ENCODE measurements at regions not wholly inside any gene's neighbourhood (a gene's known extent, or its start where the extent isn't known, plus 50 kb on each side); places are given as distances from the start of the nearest gene placed in this dataset.

DNA sequence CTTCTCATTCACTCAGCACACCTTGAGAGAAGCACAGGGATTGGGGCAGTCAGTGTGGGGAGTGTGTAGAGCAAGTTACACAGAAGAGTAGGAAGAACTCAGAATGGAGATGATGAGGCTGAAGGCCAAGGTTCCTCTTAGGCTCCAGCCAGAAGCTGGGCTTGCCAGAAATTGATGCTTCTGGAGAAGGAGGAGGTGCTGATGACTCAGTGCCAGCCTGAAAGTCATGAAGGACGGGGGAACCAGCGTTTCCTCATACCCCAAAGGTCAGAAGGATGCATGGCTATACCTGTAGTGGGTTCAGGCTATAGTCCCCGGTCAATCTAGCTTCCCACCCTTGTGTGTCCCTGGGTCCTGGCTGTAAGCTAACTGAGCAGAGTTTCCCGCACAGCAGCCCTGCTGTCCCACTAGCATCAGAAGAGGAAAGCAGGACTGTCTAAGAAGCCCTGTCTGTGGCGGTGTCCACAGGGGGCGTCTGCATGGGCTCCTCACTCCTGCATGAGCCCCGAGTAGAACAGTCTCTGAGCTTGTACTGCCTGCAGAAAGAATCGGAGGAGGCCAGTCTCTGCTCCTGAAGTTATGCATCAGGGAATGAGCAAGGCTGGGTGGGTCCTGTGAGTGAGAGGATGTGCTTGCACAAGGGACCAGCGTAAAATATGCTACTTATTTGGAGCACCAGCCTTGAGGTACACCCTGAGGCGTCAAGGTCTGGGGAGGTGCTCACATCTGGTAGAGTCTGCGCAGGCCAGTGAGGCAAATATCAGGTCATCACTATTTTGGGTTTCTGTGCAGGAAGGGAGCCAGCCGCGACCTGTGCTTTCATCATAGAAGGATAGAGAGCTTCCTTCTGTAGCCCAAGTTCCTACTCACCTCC, 148.5 kb downstream of the MRPL14 start:
- no peak for TF ChIP-seq ISL1 (CRISPR knock-in tag; IDR thresholded peaks at IDR 0.05)
- TF ChIP-seq ZNF565 (CRISPR knock-in tag; conservative IDR thresholded peaks at IDR 0.05; ENCODE audit: low read depth): no peak
- TF ChIP-seq SNAI2 (CRISPR knock-in tag; IDR thresholded peaks at IDR 0.05): no peak
- TF ChIP-seq CSDC2 (CRISPR knock-in tag; IDR thresholded peaks at IDR 0.05): no peak
- TF ChIP-seq TOX (CRISPR knock-in tag; IDR thresholded peaks at IDR 0.05; ENCODE audit: borderline replicate concordance): no peak
- TF ChIP-seq, protein P1, sequence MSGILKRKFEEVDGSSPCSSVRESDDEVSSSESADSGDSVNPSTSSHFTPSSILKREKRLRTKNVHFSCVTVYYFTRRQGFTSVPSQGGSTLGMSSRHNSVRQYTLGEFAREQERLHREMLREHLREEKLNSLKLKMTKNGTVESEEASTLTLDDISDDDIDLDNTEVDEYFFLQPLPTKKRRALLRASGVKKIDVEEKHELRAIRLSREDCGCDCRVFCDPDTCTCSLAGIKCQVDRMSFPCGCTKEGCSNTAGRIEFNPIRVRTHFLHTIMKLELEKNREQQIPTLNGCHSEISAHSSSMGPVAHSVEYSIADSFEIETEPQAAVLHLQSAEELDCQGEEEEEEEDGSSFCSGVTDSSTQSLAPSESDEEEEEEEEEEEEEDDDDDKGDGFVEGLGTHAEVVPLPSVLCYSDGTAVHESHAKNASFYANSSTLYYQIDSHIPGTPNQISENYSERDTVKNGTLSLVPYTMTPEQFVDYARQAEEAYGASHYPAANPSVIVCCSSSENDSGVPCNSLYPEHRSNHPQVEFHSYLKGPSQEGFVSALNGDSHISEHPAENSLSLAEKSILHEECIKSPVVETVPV (CRISPR knock-in tag; IDR thresholded peaks at IDR 0.05): no peak
- no peak for TF ChIP-seq ZFP30 (CRISPR knock-in tag; IDR thresholded peaks at IDR 0.05)
- no peak for TF ChIP-seq RARB (CRISPR knock-in tag; IDR thresholded peaks at IDR 0.05)
- TF ChIP-seq, protein P2, sequence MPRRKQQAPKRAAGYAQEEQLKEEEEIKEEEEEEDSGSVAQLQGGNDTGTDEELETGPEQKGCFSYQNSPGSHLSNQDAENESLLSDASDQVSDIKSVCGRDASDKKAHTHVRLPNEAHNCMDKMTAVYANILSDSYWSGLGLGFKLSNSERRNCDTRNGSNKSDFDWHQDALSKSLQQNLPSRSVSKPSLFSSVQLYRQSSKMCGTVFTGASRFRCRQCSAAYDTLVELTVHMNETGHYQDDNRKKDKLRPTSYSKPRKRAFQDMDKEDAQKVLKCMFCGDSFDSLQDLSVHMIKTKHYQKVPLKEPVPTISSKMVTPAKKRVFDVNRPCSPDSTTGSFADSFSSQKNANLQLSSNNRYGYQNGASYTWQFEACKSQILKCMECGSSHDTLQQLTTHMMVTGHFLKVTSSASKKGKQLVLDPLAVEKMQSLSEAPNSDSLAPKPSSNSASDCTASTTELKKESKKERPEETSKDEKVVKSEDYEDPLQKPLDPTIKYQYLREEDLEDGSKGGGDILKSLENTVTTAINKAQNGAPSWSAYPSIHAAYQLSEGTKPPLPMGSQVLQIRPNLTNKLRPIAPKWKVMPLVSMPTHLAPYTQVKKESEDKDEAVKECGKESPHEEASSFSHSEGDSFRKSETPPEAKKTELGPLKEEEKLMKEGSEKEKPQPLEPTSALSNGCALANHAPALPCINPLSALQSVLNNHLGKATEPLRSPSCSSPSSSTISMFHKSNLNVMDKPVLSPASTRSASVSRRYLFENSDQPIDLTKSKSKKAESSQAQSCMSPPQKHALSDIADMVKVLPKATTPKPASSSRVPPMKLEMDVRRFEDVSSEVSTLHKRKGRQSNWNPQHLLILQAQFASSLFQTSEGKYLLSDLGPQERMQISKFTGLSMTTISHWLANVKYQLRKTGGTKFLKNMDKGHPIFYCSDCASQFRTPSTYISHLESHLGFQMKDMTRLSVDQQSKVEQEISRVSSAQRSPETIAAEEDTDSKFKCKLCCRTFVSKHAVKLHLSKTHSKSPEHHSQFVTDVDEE (CRISPR knock-in tag; IDR thresholded peaks at IDR 0.05): no peak
- TF ChIP-seq ZNF8 (CRISPR knock-in tag; IDR thresholded peaks at IDR 0.05): no peak
- TF ChIP-seq, protein P3, sequence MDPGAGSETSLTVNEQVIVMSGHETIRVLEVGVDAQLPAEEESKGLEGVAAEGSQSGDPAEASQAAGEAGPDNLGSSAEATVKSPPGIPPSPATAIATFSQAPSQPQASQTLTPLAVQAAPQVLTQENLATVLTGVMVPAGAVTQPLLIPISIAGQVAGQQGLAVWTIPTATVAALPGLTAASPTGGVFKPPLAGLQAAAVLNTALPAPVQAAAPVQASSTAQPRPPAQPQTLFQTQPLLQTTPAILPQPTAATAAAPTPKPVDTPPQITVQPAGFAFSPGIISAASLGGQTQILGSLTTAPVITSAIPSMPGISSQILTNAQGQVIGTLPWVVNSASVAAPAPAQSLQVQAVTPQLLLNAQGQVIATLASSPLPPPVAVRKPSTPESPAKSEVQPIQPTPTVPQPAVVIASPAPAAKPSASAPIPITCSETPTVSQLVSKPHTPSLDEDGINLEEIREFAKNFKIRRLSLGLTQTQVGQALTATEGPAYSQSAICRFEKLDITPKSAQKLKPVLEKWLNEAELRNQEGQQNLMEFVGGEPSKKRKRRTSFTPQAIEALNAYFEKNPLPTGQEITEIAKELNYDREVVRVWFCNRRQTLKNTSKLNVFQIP (CRISPR knock-in tag; IDR thresholded peaks at IDR 0.05; ENCODE audit: borderline replicate concordance, low read depth): no peak
- no peak for TF ChIP-seq BACH2 (CRISPR knock-in tag; IDR thresholded peaks at IDR 0.05; ENCODE audit: borderline replicate concordance)
- TF ChIP-seq ZFP3 (CRISPR knock-in tag; IDR thresholded peaks at IDR 0.05): no peak
- TF ChIP-seq, protein P4, sequence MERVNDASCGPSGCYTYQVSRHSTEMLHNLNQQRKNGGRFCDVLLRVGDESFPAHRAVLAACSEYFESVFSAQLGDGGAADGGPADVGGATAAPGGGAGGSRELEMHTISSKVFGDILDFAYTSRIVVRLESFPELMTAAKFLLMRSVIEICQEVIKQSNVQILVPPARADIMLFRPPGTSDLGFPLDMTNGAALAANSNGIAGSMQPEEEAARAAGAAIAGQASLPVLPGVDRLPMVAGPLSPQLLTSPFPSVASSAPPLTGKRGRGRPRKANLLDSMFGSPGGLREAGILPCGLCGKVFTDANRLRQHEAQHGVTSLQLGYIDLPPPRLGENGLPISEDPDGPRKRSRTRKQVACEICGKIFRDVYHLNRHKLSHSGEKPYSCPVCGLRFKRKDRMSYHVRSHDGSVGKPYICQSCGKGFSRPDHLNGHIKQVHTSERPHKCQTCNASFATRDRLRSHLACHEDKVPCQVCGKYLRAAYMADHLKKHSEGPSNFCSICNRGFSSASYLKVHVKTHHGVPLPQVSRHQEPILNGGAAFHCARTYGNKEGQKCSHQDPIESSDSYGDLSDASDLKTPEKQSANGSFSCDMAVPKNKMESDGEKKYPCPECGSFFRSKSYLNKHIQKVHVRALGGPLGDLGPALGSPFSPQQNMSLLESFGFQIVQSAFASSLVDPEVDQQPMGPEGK (CRISPR knock-in tag; IDR thresholded peaks at IDR 0.05; ENCODE audit: borderline replicate concordance): no peak
- no peak for TF ChIP-seq TCF4 (CRISPR knock-in tag; IDR thresholded peaks at IDR 0.05; ENCODE audit: borderline replicate concordance)
- TF ChIP-seq, protein P5, sequence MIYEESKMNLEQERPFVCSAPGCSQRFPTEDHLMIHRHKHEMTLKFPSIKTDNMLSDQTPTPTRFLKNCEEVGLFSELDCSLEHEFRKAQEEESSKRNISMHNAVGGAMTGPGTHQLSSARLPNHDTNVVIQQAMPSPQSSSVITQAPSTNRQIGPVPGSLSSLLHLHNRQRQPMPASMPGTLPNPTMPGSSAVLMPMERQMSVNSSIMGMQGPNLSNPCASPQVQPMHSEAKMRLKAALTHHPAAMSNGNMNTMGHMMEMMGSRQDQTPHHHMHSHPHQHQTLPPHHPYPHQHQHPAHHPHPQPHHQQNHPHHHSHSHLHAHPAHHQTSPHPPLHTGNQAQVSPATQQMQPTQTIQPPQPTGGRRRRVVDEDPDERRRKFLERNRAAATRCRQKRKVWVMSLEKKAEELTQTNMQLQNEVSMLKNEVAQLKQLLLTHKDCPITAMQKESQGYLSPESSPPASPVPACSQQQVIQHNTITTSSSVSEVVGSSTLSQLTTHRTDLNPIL (CRISPR knock-in tag; IDR thresholded peaks at IDR 0.05; ENCODE audit: low read depth): no peak
- no peak for ATAC-seq

DNA sequence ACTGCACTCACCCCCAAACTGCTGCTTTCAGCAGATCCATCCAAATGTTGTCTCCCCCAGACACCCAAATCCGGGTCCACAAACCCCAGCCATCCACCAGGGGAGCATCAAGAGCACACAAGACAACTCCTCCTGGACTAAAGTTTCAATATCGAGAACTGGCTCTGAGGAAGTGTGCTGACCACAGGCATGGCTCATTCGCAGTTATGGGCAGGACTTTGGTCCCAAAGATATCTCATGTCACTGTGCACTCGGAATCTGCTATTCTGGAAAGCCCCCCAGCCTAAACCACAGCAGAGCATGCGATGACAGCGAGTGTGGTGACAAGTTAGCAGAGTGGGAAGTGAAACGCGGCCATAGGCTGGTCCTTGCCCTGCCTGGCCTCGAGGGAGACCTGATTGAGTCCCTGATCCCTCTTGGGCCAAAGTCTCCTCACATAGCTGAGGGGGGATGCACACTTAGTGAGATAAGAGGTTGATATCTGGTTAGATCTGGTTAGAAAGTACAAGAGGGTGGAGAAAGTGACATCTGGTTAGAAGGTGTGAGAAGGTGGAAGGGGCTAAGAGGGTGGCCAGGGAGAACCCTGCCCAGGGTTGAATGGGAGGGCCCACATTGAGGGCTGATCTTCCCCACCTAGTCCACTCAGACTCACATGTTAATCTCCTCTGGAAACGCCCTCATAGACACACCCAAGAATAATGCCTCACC, 149.7 kb downstream of the MRPL14 start:
- no peak for ATAC-seq
- TF ChIP-seq OSR1 (CRISPR knock-in tag; IDR thresholded peaks at IDR 0.05): no peak
- no peak for TF ChIP-seq CSDC2 (CRISPR knock-in tag; IDR thresholded peaks at IDR 0.05)
- no peak for TF ChIP-seq ZFP30 (CRISPR knock-in tag; IDR thresholded peaks at IDR 0.05)
- TF ChIP-seq ZFP3 (CRISPR knock-in tag; IDR thresholded peaks at IDR 0.05): no peak
- TF ChIP-seq, protein P1 (CRISPR knock-in tag; IDR thresholded peaks at IDR 0.05): no peak
- TF ChIP-seq ZNF565 (CRISPR knock-in tag; conservative IDR thresholded peaks at IDR 0.05; ENCODE audit: low read depth): no peak
- TF ChIP-seq GLIS3 (CRISPR knock-in tag; IDR thresholded peaks at IDR 0.05): no peak
- TF ChIP-seq, protein P5 (CRISPR knock-in tag; IDR thresholded peaks at IDR 0.05; ENCODE audit: low read depth): no peak
- no peak for TF ChIP-seq ISL1 (CRISPR knock-in tag; IDR thresholded peaks at IDR 0.05)
- no peak for TF ChIP-seq TOX (CRISPR knock-in tag; IDR thresholded peaks at IDR 0.05; ENCODE audit: borderline replicate concordance)
- no peak for TF ChIP-seq PPARA (CRISPR knock-in tag; IDR thresholded peaks at IDR 0.05; ENCODE audit: borderline replicate concordance)
- no peak for TF ChIP-seq ZNF70 (CRISPR knock-in tag; IDR thresholded peaks at IDR 0.05)
- TF ChIP-seq RARB (CRISPR knock-in tag; IDR thresholded peaks at IDR 0.05): no peak
